MM.1S (cell line): ENCODE measurements at regions not wholly inside any gene's neighbourhood (a gene's known extent, or its start where the extent isn't known, plus 50 kb on each side); places are given as distances from the start of the nearest gene placed in this dataset.

Experiments used
- DNase-seq: peaks from one replicate; pipeline ENCODE4 v3.0.0-alpha.2; 2015
- H2AFZ ChIP-seq: fragments of 300-600 bp; sonication (generic); 2 replicates; pipeline ENCODE4 v1.6.0; 2016; ENCODE audit warnings: antibody characterized with exemption, low read length
- H3F3A ChIP-seq: fragments of 300-600 bp; sonication (generic); 2 replicates; pipeline ENCODE4 v1.6.1; 2016; ENCODE audit warnings: mild to moderate bottlenecking, antibody characterized with exemption, low read length, moderate library complexity, mixed read lengths; ENCODE audit not compliant: insufficient read depth
- H3K27ac ChIP-seq: fragments of 300-600 bp; sonication (generic); 2 replicates; pipeline ENCODE4 v1.5.1; 2016; ENCODE audit warnings: mild to moderate bottlenecking, low read length
- H3K27me3 ChIP-seq: fragments of 300-600 bp; sonication (generic); replicated peaks from 2 replicates; pipeline ENCODE4 v1.6.0; 2016; ENCODE audit warnings: low read length; ENCODE audit not compliant: insufficient read depth
- H3K36me3 ChIP-seq: fragments of 300-600 bp; sonication (generic); replicated peaks from 2 replicates; pipeline ENCODE4 v1.6.1; 2016; ENCODE audit warnings: mild to moderate bottlenecking, low read length, mixed read lengths; ENCODE audit not compliant: insufficient read depth
- H3K4me1 ChIP-seq: fragments of 300-600 bp; sonication (generic); 2 replicates; pipeline ENCODE4 v1.6.1; 2016; ENCODE audit warnings: low read length, mixed read lengths
- H3K4me2 ChIP-seq: fragments of 300-600 bp; sonication (generic); 2 replicates; pipeline ENCODE4 v1.6.0; 2016; ENCODE audit warnings: low read depth, low read length
- H3K4me3 ChIP-seq: fragments of 300-600 bp; sonication (generic); 2 replicates; pipeline ENCODE4 v1.5.1; 2016; ENCODE audit warnings: low read length, mixed read lengths
- H3K79me2 ChIP-seq: fragments of 300-600 bp; sonication (generic); 2 replicates; pipeline ENCODE4 v1.6.1; 2016; ENCODE audit warnings: mixed run types, low read length, mixed read lengths
- H3K9ac ChIP-seq: fragments of 300-600 bp; sonication (generic); 2 replicates; pipeline ENCODE4 v1.6.1; 2016; ENCODE audit warnings: low read length, mixed read lengths
- H3K9me2 ChIP-seq: fragments of 300-600 bp; sonication (generic); replicated peaks from 2 replicates; pipeline ENCODE4 v1.6.1; 2016; ENCODE audit warnings: mild to moderate bottlenecking, low read length, mixed read lengths; ENCODE audit not compliant: insufficient read depth
- H3K9me3 ChIP-seq: fragments of 300-600 bp; sonication (generic); replicated peaks from 2 replicates; pipeline ENCODE4 v1.6.1; 2016; ENCODE audit warnings: mild to moderate bottlenecking, low read length, mixed read lengths; ENCODE audit not compliant: insufficient read depth
- H4K20me1 ChIP-seq: fragments of 300-600 bp; sonication (generic); 2 replicates; pipeline ENCODE4 v1.6.1; 2016; ENCODE audit warnings: mild to moderate bottlenecking, low read length, moderate library complexity, mixed read lengths; ENCODE audit not compliant: insufficient read depth
- CTCF ChIP-seq: fragments of 300-600 bp; sonication (generic); IDR thresholded peaks from 2 replicates; pipeline ENCODE4 v1.5.1; 2016; ENCODE audit warnings: antibody characterized with exemption, low read length, mixed read lengths
- EZH2 ChIP-seq: fragments of 300-600 bp; sonication (generic); optimal IDR thresholded peaks from 2 replicates; pipeline ENCODE3; 2017; ENCODE audit warnings: low read depth, mild to moderate bottlenecking, antibody characterized with exemption, low read length, mixed read lengths
- EZH2phosphoT487 ChIP-seq: fragments of 300-600 bp; sonication (generic); IDR thresholded peaks from 2 replicates; pipeline ENCODE4 v1.6.1; 2018; ENCODE audit warnings: antibody characterized with exemption, low read length

GRCh38 chr13:79227418-79227817 is 178.6 kb downstream of the RBM26 start:
- Histone ChIP-seq H3K4me1 (0 out of 2 replicates have a peak, but pooled peaks cover 3% of the 10 kb centered on the region), H2AFZ (no peak overlapping the region), H3K27me3 (no peaks in the 10 kb centered on the region), H3K9me3 (no peaks in the 10 kb centered on the region), H3K4me2 (peak overlapping the region; percentile 10; the same call in 1 of the 2 replicates), H3K9me2 (no peaks in the 10 kb centered on the region), H3K79me2 (no peaks in the 10 kb centered on the region), H4K20me1 (no peaks in the 10 kb centered on the region), H3K9ac (no peak overlapping the region), H3K4me3 (no peak overlapping the region), H3F3A (no peaks in the 10 kb centered on the region), H3K36me3 (no peaks in the 10 kb centered on the region), H3K27ac (no peak overlapping the region)
- no peak for TF ChIP-seq EZH2
- no peak for TF ChIP-seq CTCF
- no peak for TF ChIP-seq EZH2phosphoT487
- DNase-seq: no peak

GRCh38 chr13:79226938-79227337 is 179.1 kb downstream of the RBM26 start:
- TF ChIP-seq CTCF: no peak
- TF ChIP-seq EZH2phosphoT487: no peak
- TF ChIP-seq EZH2: no peak
- Histone ChIP-seq H2AFZ (no peak overlapping the region), H3K36me3 (no peaks in the 10 kb centered on the region), H3K4me2 (peak overlapping the region; percentile 10; the same call in 1 of the 2 replicates), H3K4me1 (0 out of 2 replicates have a peak, but pooled peaks cover 3% of the 10 kb centered on the region), H3K9me3 (no peaks in the 10 kb centered on the region), H3F3A (no peaks in the 10 kb centered on the region), H3K79me2 (no peaks in the 10 kb centered on the region), H3K27ac (no peak overlapping the region), H3K27me3 (no peaks in the 10 kb centered on the region), H3K9ac (no peak overlapping the region), H3K4me3 (no peak overlapping the region), H4K20me1 (no peaks in the 10 kb centered on the region), H3K9me2 (no peaks in the 10 kb centered on the region)
- no peak for DNase-seq

- Histone ChIP-seq H3F3A (no peaks in the 10 kb centered on the region), H3K9ac (no peak overlapping the region), H3K4me1 (0 out of 2 replicates have a peak, but pooled peaks cover 3% of the 10 kb centered on the region), H3K36me3 (no peaks in the 10 kb centered on the region), H3K4me3 (no peak overlapping the region), H3K4me2 (no peak overlapping the region), H3K9me2 (no peaks in the 10 kb centered on the region), H3K79me2 (no peaks in the 10 kb centered on the region), H2AFZ (no peak overlapping the region), H4K20me1 (no peaks in the 10 kb centered on the region), H3K27me3 (no peaks in the 10 kb centered on the region), H3K27ac (no peak overlapping the region), H3K9me3 (no peaks in the 10 kb centered on the region)
- DNase-seq: no peak
- TF ChIP-seq EZH2phosphoT487 (no peak), EZH2 (no peak), CTCF (no peak)
These were observed 179.8 kb downstream of the RBM26 start for GRCh38 chr13:79226250-79226649.
